ENCODE measurements at regions not wholly inside any gene's neighbourhood (a gene's known extent, or its start where the extent isn't known, plus 50 kb on each side); places are given as distances from the start of the nearest gene placed in this dataset.

DNA sequence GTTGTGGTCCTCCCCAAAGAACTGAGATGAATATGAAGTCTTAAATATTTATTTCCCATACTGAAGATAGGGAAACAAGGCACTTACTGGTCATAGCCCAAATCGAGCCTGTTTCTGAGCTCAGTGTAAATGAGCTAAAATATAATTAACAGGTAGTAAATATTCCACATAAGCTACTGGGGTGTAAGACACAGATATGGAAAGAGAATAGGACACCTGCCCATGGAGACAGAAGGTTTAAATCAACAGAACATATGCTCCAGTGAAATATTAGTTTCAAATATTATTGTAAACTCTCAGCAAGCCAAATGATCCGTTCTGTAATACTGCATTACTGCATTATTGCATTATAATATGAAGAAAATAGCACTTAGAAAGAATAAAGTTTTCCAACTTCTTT lies 537.9 kb downstream of the ANKRD7 start:
- Histone ChIP-seq H3F3A (ENCODE audit: control insufficient read depth, insufficient read depth) (no peaks in the 10 kb centered on the region), H3K79me2 (ENCODE audit: control insufficient read depth, low read length) (no peaks in the 10 kb centered on the region), H3K36me3 (ENCODE audit: control insufficient read depth, low read length) (no peaks in the 10 kb centered on the region), H3K4me3 (ENCODE audit: low read length) (no peak overlapping the region), H4K20me1 (ENCODE audit: control insufficient read depth, insufficient read depth, low read depth, low read length) (no peaks in the 10 kb centered on the region), H3K9me2 (replicated peaks; ENCODE audit: control insufficient read depth, low read length) (no peaks in the 10 kb centered on the region), H3K27me3 (ENCODE audit: control insufficient read depth, low read length) (no peaks in the 10 kb centered on the region), H3K4me2 (ENCODE audit: low read length) (no peak overlapping the region), H3K27ac (ENCODE audit: low read depth, low read length) (no peak overlapping the region), H3K9me3 (ENCODE audit: control insufficient read depth, insufficient read depth, low read length) (peaks cover 5% of the 10 kb centered on the region; the same call in 1 of the 2 replicates), H3K4me1 (ENCODE audit: control insufficient read depth, low read length) (no peaks in the 10 kb centered on the region)
- no peak for TF ChIP-seq EZH2phosphoT487 (IDR thresholded peaks at IDR 0.05; ENCODE audit: borderline replicate concordance, low read length)
- TF ChIP-seq, protein P1, sequence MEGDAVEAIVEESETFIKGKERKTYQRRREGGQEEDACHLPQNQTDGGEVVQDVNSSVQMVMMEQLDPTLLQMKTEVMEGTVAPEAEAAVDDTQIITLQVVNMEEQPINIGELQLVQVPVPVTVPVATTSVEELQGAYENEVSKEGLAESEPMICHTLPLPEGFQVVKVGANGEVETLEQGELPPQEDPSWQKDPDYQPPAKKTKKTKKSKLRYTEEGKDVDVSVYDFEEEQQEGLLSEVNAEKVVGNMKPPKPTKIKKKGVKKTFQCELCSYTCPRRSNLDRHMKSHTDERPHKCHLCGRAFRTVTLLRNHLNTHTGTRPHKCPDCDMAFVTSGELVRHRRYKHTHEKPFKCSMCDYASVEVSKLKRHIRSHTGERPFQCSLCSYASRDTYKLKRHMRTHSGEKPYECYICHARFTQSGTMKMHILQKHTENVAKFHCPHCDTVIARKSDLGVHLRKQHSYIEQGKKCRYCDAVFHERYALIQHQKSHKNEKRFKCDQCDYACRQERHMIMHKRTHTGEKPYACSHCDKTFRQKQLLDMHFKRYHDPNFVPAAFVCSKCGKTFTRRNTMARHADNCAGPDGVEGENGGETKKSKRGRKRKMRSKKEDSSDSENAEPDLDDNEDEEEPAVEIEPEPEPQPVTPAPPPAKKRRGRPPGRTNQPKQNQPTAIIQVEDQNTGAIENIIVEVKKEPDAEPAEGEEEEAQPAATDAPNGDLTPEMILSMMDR (IDR thresholded peaks at IDR 0.05; ENCODE audit: low read depth, low read length, poor library complexity, severe bottlenecking): no peak

DNA sequence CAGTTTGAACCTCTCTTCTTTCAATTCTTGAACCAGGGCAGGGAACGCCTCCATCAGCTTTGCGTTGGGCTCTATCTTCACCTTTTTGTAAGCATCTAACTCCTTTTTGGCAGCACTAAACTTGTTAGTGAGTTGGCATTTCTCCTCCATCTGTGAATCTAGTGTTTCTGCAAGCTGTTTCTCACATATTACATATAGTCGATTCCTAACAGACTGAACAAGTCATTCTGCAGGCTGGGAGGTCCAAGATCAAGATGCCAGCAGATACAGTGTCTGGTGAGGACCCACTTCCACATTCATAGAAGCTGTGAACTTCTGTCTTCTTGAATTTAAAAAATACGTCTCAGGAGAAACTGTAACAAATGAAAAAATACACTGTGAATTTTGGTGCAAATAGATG lies 539.7 kb downstream of the ANKRD7 start:
- Histone ChIP-seq H3K36me3 (ENCODE audit: control insufficient read depth, low read length) (no peaks in the 10 kb centered on the region), H3K9me3 (ENCODE audit: control insufficient read depth, insufficient read depth, low read length) (peaks cover 5% of the 10 kb centered on the region; the same call in 1 of the 2 replicates), H3K27me3 (ENCODE audit: control insufficient read depth, low read length) (no peaks in the 10 kb centered on the region), H3K79me2 (ENCODE audit: control insufficient read depth, low read length) (no peaks in the 10 kb centered on the region), H3K4me3 (ENCODE audit: low read length) (no peak overlapping the region), H3F3A (ENCODE audit: control insufficient read depth, insufficient read depth) (no peaks in the 10 kb centered on the region), H3K27ac (ENCODE audit: low read depth, low read length) (no peak overlapping the region), H3K9me2 (replicated peaks; ENCODE audit: control insufficient read depth, low read length) (no peaks in the 10 kb centered on the region), H3K4me1 (ENCODE audit: control insufficient read depth, low read length) (no peaks in the 10 kb centered on the region), H4K20me1 (ENCODE audit: control insufficient read depth, insufficient read depth, low read depth, low read length) (no peaks in the 10 kb centered on the region), H3K4me2 (ENCODE audit: low read length) (no peak overlapping the region)
- TF ChIP-seq EZH2phosphoT487 (IDR thresholded peaks at IDR 0.05; ENCODE audit: borderline replicate concordance, low read length): no peak
- TF ChIP-seq, protein P1 (IDR thresholded peaks at IDR 0.05; ENCODE audit: low read depth, low read length, poor library complexity, severe bottlenecking): no peak

DNA sequence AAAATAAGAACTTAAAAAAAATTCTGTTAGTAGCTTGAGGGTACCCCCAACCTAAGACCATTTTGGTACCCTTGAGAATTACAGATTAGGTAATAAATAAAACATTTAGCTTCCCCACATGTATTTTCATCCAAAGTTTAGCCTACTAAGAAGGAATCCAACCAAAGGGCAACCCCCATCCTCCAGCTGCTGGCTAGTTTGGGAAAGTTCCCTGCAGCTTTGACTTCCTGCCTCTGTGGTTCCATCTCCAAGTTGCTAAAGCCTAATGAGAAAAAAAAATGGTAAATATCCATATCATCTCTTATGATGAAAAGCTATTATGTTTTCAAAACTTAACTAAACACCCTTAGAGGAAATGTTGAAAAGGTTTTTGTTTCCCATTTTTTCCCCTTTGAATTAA lies 547.2 kb downstream of the ANKRD7 start:
- Histone ChIP-seq H3F3A (ENCODE audit: control insufficient read depth, insufficient read depth) (no peaks in the 10 kb centered on the region), H3K36me3 (ENCODE audit: control insufficient read depth, low read length) (no peaks in the 10 kb centered on the region), H3K4me3 (ENCODE audit: low read length) (no peak overlapping the region), H4K20me1 (ENCODE audit: control insufficient read depth, insufficient read depth, low read depth, low read length) (no peaks in the 10 kb centered on the region), H3K79me2 (ENCODE audit: control insufficient read depth, low read length) (no peaks in the 10 kb centered on the region), H3K9me3 (ENCODE audit: control insufficient read depth, insufficient read depth, low read length) (no peaks in the 10 kb centered on the region), H3K27me3 (ENCODE audit: control insufficient read depth, low read length) (no peaks in the 10 kb centered on the region), H3K9me2 (replicated peaks; ENCODE audit: control insufficient read depth, low read length) (no peaks in the 10 kb centered on the region), H3K27ac (ENCODE audit: low read depth, low read length) (no peak overlapping the region), H3K4me1 (ENCODE audit: control insufficient read depth, low read length) (no peaks in the 10 kb centered on the region), H3K4me2 (ENCODE audit: low read length) (no peak overlapping the region)
- TF ChIP-seq, protein P1 (IDR thresholded peaks at IDR 0.05; ENCODE audit: low read depth, low read length, poor library complexity, severe bottlenecking): no peak
- TF ChIP-seq EZH2phosphoT487 (IDR thresholded peaks at IDR 0.05; ENCODE audit: borderline replicate concordance, low read length): no peak

DNA sequence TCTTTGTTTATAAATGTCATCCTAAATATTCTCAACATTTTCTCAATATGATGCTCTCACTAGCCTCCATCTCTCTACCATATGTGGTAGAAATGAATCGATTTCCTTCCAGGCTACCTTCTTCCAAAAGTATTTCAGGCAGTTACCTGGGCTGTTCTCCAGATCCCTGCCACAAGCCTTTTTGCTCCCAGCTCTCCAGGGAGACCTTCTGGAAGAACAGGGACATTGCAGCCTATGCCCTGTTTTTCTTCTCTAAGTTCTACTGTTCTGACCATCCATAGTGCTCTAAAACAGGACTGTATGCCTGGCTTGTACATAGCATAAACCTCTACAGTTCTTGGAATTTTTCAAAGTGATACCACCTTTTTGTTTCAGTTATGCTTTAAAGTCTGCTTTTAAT lies 552.8 kb downstream of the ANKRD7 start:
- no peaks in the 10 kb centered on the region for H3K9me2 ChIP-seq (replicated peaks; ENCODE audit: control insufficient read depth, low read length)
- H4K20me1 ChIP-seq (ENCODE audit: control insufficient read depth, insufficient read depth, low read depth, low read length): no peaks in the 10 kb centered on the region
- H3K27me3 ChIP-seq (ENCODE audit: control insufficient read depth, low read length): no peaks in the 10 kb centered on the region
- no peaks in the 10 kb centered on the region for H3K79me2 ChIP-seq (ENCODE audit: control insufficient read depth, low read length)
- no peaks in the 10 kb centered on the region for H3K4me1 ChIP-seq (ENCODE audit: control insufficient read depth, low read length)
- H3K9me3 ChIP-seq (ENCODE audit: control insufficient read depth, insufficient read depth, low read length): no peaks in the 10 kb centered on the region
- H3K4me3 ChIP-seq (ENCODE audit: low read length): no peak overlapping the region
- H3K27ac ChIP-seq (ENCODE audit: low read depth, low read length): no peak overlapping the region
- H3K4me2 ChIP-seq (ENCODE audit: low read length): no peak overlapping the region
- no peaks in the 10 kb centered on the region for H3K36me3 ChIP-seq (ENCODE audit: control insufficient read depth, low read length)
- no peak for TF ChIP-seq EZH2phosphoT487 (IDR thresholded peaks at IDR 0.05; ENCODE audit: borderline replicate concordance, low read length)
- TF ChIP-seq, protein P1 (IDR thresholded peaks at IDR 0.05; ENCODE audit: low read depth, low read length, poor library complexity, severe bottlenecking): no peak
- H3F3A ChIP-seq (ENCODE audit: control insufficient read depth, insufficient read depth): no peaks in the 10 kb centered on the region

Data from DOHH2 (cell line).